NOMO-1 (cell line): ENCODE measurements at regions not wholly inside any gene's neighbourhood (a gene's known extent, or its start where the extent isn't known, plus 50 kb on each side); places are given as distances from the start of the nearest gene placed in this dataset.

Source experiments
- DNase-seq, 2 experiments: peaks; one replicate each; lab custom pipeline; 2025; ENCODE audit not compliant: unreplicated experiment in 2 of 2; lab: John Stamatoyannopoulos, UW

- DNase-seq: no peak
Measured at GRCh38 chr6:94127716-94128115, 708.4 kb upstream of the EPHA7 start.

GRCh38 chr6:94124333-94124732 is 705.0 kb upstream of the EPHA7 start:
- DNase-seq: no peak

- DNase-seq: no peak
Measured at GRCh38 chr6:94121094-94121493, 701.7 kb upstream of the EPHA7 start.

- DNase-seq: no peak
Measured at GRCh38 chr6:94099072-94099471, 679.7 kb upstream of the EPHA7 start.

GRCh38 chr6:94095961-94096360 is 676.6 kb upstream of the EPHA7 start:
- no peak for DNase-seq

- no peak for DNase-seq
Measured at GRCh38 chr6:94089941-94090340, 670.6 kb upstream of the EPHA7 start.

- no peak for DNase-seq
Measured at GRCh38 chr6:94088870-94089269, 669.5 kb upstream of the EPHA7 start.

- DNase-seq: no peak
Measured at GRCh38 chr6:94074764-94075163, 655.4 kb upstream of the EPHA7 start.

- no peak for DNase-seq
Measured at GRCh38 chr6:94071835-94072234, 652.5 kb upstream of the EPHA7 start.

- no peak for DNase-seq
Measured at GRCh38 chr6:94065707-94066337, 646.5 kb upstream of the EPHA7 start.

GRCh38 chr6:94052749-94053148 is 633.4 kb upstream of the EPHA7 start:
- no peak for DNase-seq

- no peak for DNase-seq
Measured at GRCh38 chr6:94050515-94050914, 631.2 kb upstream of the EPHA7 start.

GRCh38 chr6:94049001-94049400 is 629.6 kb upstream of the EPHA7 start:
- DNase-seq: no peak

GRCh38 chr6:94045099-94045829 is 625.9 kb upstream of the EPHA7 start:
- DNase-seq: no peak

- no peak for DNase-seq
Measured at GRCh38 chr6:94041945-94042709, 622.8 kb upstream of the EPHA7 start.

GRCh38 chr6:94036024-94036423 is 616.7 kb upstream of the EPHA7 start:
- no peak for DNase-seq

GRCh38 chr6:94027374-94027773 is 608.0 kb upstream of the EPHA7 start:
- no peak for DNase-seq

- no peak for DNase-seq
Measured at GRCh38 chr6:94026575-94026974, 607.2 kb upstream of the EPHA7 start.

- DNase-seq: no peak
Measured at GRCh38 chr6:94005835-94006234, 586.5 kb upstream of the EPHA7 start.

GRCh38 chr6:93992976-93993375 is 573.6 kb upstream of the EPHA7 start:
- no peak for DNase-seq

GRCh38 chr6:93989630-93990029 is 570.3 kb upstream of the EPHA7 start:
- DNase-seq: no peak

GRCh38 chr6:93985953-93986352 is 566.6 kb upstream of the EPHA7 start:
- DNase-seq: no peak
